ENCODE measurements at regions not wholly inside any gene's neighbourhood (a gene's known extent, or its start where the extent isn't known, plus 50 kb on each side); places are given as distances from the start of the nearest gene placed in this dataset.

DNA sequence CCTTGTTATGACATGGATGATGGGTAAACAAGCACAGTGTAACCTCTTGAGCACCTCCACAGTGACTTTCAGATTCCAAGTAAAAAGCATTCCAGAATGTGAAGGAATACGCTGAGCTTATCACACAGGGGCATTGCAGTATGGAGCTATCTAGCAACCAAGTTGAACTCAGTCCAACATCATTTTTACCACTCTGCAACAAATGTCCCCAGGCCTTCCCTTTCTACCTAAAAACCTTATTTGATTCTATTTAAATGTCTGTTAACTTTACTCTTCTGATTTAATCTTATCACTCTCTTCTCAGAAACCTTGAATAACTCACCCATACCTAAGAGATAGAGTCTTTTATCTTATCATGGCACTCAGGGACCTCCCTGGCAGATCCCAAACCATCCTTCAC is 195.8 kb upstream of the CDYL start:
- no peak overlapping the region for H3K4me3 ChIP-seq (replicated peaks in 1 of 2; ENCODE audit: low read depth in 2 of 2, low read length in 2 of 2)
- no peak for TF ChIP-seq CTCF (IDR thresholded peaks at IDR 0.05; ENCODE audit: low read depth, low read length)
- DNase-seq (ENCODE audit: low read depth in 2 of 2) = no peak

DNA sequence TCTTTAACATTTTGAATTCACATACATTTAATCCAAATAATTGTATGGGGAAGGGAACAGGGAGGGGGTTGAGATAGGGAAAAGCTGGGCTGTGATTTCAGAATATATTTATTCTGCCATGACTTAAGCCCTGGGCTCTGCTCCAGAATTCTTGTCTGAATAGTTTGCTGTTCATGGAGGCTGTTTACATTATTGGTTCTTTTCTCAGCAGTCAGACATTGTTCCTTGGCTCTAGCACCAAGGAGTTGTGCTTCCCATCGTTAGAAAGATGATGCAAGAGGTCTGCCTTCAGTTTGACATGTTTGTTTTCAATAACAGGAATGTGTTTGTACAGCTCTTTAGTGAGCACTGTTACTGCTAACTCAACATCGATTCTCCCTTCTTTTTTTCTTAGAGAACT is 198.8 kb upstream of the CDYL start:
- DNase-seq (ENCODE audit: low read depth in 2 of 2) = peak; percentile 97
- no peak for TF ChIP-seq CTCF (IDR thresholded peaks at IDR 0.05; ENCODE audit: low read depth, low read length)
- no peak overlapping the region for H3K4me3 ChIP-seq (replicated peaks in 1 of 2; ENCODE audit: low read depth in 2 of 2, low read length in 2 of 2)

DNA sequence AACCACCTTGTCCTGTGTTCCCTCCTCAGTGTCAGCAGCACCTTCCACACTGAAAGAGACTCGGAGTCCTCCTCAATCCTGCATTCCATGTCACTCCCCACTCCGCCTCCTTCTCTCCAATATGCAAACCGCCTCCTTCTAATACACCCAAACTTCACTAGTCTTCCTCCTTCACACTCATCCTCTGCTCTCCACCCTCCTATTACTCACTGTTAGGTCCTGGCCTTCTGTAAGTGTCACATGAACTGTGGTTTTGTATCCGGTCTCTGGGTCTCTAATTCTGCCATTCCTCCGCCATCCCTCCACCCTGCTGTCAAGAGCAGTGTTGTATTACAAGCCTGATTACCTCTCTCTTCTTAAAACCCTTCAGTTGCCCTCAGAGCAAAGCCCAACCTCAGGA is 200.5 kb upstream of the CDYL start:
- peak in 1 of 2 donors; percentile 42 for DNase-seq (ENCODE audit: low read depth in 2 of 2)
- TF ChIP-seq CTCF (IDR thresholded peaks at IDR 0.05; ENCODE audit: low read depth, low read length) = no peak
- no peak overlapping the region for H3K4me3 ChIP-seq (replicated peaks in 1 of 2; ENCODE audit: low read depth in 2 of 2, low read length in 2 of 2)

- no peak overlapping the region for H3K4me3 ChIP-seq (replicated peaks in 1 of 2; ENCODE audit: low read depth in 2 of 2, low read length in 2 of 2)
- no peak for TF ChIP-seq CTCF (IDR thresholded peaks at IDR 0.05; ENCODE audit: low read depth, low read length)
- DNase-seq (ENCODE audit: low read depth in 2 of 2) = peak; percentile 67 to 86
Measured at GRCh38 chr6:4574007-4574406, 202.2 kb upstream of the CDYL start.

DNA sequence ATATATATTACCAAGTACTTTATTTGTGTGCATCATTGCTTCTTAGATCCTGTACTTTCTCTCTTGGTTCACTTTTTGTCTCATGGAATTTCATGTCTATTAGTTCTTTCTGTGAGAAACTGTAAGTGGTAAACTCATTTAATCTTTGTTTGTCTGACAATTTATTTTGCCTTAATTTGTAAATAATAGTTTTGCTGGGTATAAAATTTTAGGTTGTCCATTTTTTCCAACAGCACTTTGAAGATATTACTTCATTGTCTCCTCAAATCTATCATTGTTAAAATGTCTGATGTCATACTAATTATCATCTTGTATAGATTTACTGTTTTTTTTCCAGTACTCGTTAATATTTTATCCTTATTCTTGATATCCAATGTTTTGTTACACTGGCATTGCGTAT is 205.2 kb upstream of the CDYL start:
- DNase-seq (ENCODE audit: low read depth in 2 of 2) = no peak
- no peak for TF ChIP-seq CTCF (IDR thresholded peaks at IDR 0.05; ENCODE audit: low read depth, low read length)
- no peak overlapping the region for H3K4me3 ChIP-seq (replicated peaks in 1 of 2; ENCODE audit: low read depth in 2 of 2, low read length in 2 of 2)

DNA sequence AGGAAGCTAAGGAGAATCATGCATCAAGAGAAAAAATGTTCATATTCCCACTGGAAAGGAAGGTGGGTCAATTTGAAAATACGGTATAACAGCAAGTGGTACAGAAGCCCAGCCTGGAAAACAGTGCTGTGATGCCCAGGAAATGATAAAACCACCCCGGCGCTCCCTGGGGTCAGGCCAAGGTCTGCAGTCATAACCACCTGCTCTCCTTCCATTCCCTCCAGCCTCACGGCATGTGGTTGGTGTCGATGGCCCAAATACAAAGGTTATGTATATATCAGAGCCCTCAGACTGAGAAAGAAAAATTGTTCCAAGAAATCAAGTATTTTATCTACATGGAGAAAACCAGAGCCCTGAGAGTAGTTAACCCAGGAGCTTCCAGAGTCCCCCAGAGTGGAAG is 208.1 kb upstream of the CDYL start:
- DNase-seq (ENCODE audit: low read depth in 2 of 2) = no peak
- TF ChIP-seq CTCF (IDR thresholded peaks at IDR 0.05; ENCODE audit: low read depth, low read length) = no peak
- no peak overlapping the region for H3K4me3 ChIP-seq (replicated peaks in 1 of 2; ENCODE audit: low read depth in 2 of 2, low read length in 2 of 2)

DNA sequence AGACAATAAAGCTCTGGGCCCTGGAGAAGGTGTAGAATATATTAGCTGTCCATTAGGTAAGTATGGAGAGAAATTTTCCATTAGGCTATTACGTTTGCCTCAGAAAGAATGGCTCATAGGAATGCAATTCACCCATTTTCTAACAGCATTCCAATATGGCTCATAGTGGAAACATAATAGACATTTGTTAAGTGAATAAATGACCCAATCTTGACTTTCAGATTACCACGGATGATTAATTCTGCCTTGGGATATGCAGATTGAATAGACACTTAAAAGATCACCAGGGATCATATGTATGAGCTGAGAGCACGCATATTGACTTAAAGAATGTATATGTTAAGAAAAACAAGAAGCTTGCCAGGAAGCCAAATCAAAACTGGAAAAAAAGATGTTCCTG is 209.1 kb upstream of the CDYL start:
- TF ChIP-seq CTCF (IDR thresholded peaks at IDR 0.05; ENCODE audit: low read depth, low read length) = no peak
- H3K4me3 ChIP-seq (replicated peaks in 1 of 2; ENCODE audit: low read depth in 2 of 2, low read length in 2 of 2) = no peak overlapping the region
- peak; percentile 16 to 73 for DNase-seq (ENCODE audit: low read depth in 2 of 2)
